Frontal cortex (tissue), 3 donors: ENCODE measurements at regions not wholly inside any gene's neighbourhood (a gene's known extent, or its start where the extent isn't known, plus 50 kb on each side); places are given as distances from the start of the nearest gene placed in this dataset.
"Not testable (repeated sequence)": the region's sequence is repeated elsewhere in the genome, so short reads cannot be mapped to it uniquely, and the experiment has no call there.

Experiments
- DNase-seq, 2 donors: peaks; one replicate each; pipeline ENCODE4 v3.0.0; 2012; ENCODE audit warnings: low spot score in 2 of 2
- FAIRE-seq: peaks from 2 replicates; lab custom pipeline; 2012; peaks lifted over from hg19 to GRCh38; lab: Jason Lieb, UNC
- donor health status: control.
- donor health status: control.
- donor health status: control.

DNA sequence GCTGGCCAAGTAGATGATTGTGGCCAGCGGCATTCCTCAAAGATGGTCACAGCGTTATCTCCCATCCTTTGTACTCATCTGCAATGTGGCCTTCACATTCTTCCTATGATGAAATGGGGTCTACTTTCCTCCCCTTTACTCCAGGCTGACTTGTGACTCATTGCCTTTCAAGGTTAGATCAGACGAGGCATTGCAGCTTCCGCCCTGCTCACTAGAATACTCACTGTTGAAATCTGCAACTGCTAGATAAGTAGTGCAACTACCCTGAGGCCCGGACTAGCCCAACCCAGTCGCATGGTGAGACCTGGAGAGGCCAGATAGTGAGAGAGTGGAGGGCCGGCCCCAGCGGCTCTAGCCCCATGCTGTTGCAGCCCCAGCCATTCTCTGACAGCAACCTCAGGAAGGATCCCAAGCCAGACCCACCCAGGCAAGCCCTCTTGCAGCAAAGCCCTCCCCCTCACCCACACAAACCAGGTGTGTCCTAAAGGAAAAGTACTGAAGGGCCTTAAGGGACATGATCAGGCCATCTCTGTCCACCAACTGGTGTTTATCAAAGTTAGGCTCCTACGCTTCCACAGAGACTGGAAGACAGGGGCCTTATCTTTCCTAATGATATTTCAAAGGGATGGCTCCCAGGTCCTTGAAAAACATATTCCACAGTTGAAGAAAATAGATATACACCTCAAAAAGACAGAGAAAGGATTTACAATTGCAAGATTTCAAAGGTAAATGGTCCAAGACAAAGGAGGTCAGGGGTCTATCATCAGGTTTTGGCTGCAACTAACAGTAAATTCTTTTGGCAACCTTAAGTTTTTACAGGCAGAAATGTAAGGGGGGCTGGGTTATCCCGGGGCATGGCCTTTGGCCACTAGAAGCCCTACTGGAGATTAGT, 107.2 kb upstream of the TRIM24 start:
- no peak for FAIRE-seq
- no peak for DNase-seq

DNA sequence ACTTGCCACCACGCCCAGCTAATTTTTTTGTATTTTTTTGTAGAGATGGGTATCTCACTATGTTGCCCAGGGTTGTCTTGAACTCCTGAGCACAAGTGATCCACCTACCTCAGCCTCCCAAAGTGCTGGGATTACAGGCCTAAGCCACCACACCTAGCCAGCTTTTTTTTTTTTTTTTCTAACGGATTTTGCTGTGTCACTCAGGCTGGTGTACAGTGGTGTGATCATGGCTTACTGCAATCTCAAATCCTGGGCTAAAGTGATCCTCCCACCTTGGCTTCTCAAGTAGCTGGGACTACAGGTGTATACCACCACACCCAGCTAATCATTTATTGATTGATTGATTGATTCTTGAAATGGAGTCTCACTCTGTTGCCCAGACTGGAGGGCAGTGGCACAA, 106.0 kb upstream of the TRIM24 start:
- no peak for FAIRE-seq

GRCh38 chr7:138355254-138355653, 104.8 kb upstream of the TRIM24 start:
- DNase-seq (no peak), FAIRE-seq (no peak)

More for the DNA sequence above, 106.0 kb upstream of the TRIM24 start:
- DNase-seq, result no peak

DNA sequence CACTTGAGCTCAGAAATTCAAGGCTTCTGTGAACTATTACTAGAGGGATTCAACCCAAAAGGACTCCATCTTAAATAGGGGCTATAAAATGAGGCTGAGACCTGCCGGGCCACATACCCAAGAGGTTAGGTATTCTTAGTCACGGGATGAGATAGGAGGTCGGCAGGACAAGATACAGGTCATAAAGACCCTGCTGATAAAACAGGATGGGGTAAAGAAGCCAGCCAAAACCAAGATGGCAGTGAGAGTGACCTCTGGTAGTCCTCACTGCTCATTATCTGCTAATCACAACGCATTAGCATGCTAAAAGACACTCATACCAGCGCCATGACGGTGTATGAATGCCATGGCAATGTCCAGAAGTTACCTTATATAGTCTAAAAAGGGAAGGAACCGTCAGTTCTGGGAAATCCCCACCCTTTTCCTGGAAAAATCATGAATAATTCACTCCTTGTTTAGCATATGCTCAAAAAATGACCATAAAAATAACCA, 101.2 kb upstream of the TRIM24 start:
- DNase-seq (no peak), FAIRE-seq (no peak)

DNA sequence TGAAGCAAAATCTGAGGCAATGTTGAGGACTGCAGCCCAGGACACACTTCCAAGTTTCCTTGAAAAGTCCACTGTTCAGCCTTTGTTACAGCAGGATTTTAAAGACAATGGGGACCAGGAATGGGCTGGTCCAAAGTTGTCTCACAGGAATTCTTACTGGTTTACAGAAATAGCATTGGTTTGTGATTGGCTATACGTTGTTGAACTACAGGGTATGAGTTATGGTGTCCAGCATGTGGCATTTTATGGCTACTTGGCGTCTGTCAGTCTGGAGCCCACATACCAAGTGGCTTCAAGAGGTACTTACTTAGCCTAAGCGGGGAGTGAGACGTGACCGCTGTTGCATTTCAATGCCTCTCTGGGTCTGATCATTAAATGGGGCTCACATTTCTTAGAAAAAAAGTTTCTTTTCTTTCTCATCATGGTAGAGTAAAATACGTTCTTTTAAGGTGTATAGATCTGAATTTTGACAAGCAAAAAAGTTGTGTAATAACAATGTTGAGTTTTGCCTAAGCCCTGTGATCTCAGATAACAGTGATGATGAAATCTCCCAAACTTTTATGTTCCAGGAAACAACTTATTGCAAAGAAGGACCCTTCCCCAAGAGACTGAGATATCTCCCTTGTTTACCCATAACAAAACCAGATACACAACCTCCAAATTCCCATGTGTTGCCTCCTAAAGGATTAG, 100.0 kb upstream of the TRIM24 start:
- DNase-seq (no peak), FAIRE-seq (no peak)

GRCh38 chr7:138363721-138364120, 96.3 kb upstream of the TRIM24 start:
- no peak for FAIRE-seq

GRCh38 chr7:138366137-138366536, 93.9 kb upstream of the TRIM24 start:
- not testable (repeated sequence) for DNase-seq, FAIRE-seq

More at GRCh38 chr7:138363721-138364120, 96.3 kb upstream of the TRIM24 start:
- no peak for DNase-seq

DNA sequence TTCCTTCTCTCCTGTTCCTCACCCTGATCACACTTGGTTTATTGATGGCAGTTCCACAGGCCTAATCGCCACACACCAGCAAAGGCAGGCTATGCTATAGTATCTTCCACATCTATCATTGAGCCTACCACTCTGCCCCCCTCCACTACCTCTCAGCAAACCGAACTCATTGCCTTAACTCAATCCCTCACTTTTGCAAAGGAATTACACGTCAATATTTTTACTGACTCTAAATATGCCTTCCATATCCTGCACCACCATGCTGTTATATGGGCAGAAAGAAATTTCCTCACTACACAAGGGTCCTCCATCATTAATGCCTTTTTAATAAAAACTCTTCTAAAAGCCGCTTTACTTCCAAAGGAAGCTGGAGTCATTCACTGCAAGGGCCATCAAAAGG, 93.4 kb upstream of the TRIM24 start:
- FAIRE-seq, DNase-seq: not testable (repeated sequence)

GRCh38 chr7:138369797-138370196, 90.3 kb upstream of the TRIM24 start:
- FAIRE-seq (no peak), DNase-seq (no peak)

- no peak for FAIRE-seq
- no peak for DNase-seq
Measured at GRCh38 chr7:138370956-138371355, 89.1 kb upstream of the TRIM24 start.

DNA sequence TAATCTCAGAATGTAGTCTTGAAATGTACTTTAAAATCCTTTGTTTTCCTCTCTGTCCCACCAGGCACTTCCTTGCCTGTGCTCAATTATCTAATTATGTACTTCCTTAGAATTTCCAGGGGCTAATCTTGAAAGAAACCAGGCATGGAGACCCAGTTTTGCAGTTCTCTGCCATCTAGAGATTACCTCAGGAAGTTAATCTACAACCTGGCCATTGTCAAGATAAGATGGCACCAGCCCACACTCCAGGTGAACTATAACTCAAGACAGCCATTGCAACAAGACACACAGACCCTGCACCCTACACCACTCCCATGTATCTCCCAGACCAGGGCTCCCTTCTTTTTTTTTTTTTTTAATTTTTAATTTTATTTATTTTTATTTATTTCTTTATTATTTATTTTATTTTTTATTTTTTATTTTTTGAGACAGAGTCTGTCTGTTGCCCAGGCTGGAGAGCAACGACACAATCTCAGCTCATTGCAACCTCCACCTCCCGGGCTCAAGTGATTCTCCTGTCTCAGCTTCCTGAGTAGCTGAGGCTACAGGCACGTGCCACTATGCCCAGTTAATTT, 85.9 kb upstream of the TRIM24 start:
- no peak for DNase-seq
- no peak for FAIRE-seq

DNA sequence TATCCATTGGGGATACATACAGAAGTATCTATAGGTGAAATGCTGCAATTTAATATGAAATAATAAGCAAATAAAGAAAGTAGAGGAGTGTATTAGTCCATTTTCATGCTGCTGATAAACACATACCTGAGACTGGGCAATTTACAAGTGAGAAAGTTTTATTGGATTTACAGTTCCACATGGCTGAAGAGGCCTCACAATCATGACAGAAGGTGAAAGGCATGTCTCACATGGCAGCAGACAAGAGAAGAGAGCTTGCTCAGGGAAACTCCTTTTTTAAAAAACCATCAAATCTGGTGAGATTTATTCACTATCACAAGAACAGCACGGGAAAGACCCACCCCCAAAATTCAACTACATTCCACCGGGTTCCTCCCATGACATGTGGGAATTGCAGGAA, 82.8 kb upstream of the TRIM24 start:
- no peak for DNase-seq
- no peak for FAIRE-seq

GRCh38 chr7:138378741-138379559, 81.1 kb upstream of the TRIM24 start:
- DNase-seq, result no peak
- FAIRE-seq, result no peak

GRCh38 chr7:138382862-138383565, 77.0 kb upstream of the TRIM24 start:
- FAIRE-seq (no peak), DNase-seq (no peak)

- FAIRE-seq (no peak), DNase-seq (no peak)
Measured at GRCh38 chr7:138386821-138387220, 73.2 kb upstream of the TRIM24 start.

- FAIRE-seq (no peak), DNase-seq (no peak)
Measured at GRCh38 chr7:138387755-138388475, 72.1 kb upstream of the TRIM24 start.

DNA sequence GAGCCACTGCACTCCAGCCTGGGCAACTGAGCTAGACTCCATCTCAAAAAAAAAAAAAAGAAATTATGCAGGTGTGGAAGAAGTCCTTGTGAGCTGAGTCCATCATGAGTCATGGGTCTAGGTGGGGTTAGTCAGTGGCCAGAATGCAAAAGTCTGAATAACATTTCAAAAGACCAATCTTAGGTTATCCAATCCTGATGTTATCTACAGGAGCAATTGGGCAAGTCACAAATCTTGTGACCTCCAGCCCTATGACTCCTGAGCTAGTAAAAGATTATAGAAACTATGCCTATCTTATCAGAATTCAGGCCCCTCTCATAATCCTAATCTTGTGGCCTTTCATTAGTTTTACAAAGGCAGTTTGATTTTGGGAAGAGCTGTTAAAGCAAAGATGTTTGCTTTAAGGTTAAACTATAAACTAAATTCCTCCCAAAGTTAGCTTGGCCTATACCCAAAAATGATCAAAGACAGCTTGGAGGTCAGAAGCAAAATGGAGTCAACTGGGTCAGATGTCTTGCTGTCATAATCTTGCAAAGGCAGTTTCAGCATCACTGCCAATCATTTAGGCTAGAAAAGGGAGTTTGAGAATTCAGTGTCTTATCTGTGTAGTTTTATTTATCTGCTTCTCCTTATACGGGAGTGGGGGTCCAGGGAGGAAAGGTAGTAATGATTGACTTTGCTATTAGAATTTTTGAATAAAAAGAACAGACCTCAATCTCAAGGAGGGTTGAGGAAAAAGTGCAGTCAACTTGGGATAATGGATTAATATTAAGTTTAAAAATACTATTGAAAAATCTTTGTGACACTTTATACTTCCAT, 71.2 kb upstream of the TRIM24 start:
- no peak for DNase-seq
- FAIRE-seq, result no peak

DNA sequence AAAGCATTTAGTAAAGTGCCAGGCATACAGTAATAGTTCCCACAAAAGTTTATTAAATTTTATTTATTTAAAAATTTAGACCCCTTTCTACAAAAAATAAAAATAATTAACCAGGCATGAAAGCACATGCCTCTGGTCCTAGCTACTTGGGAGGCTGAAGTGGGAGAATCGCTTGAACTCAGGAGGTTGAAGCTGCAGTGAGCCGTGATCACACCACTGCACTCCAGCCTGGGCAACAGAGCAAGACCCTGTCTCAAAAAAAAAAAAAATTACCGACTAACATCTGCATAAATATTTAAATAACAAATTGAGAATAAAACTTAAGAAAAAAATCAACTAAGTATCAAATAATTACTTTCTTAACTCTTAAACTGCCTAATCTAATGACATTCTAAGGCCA, 64.3 kb upstream of the TRIM24 start:
- FAIRE-seq (no peak), DNase-seq (no peak)
